ENCODE measurements at regions not wholly inside any gene's neighbourhood (a gene's known extent, or its start where the extent isn't known, plus 50 kb on each side); places are given as distances from the start of the nearest gene placed in this dataset.

DNA sequence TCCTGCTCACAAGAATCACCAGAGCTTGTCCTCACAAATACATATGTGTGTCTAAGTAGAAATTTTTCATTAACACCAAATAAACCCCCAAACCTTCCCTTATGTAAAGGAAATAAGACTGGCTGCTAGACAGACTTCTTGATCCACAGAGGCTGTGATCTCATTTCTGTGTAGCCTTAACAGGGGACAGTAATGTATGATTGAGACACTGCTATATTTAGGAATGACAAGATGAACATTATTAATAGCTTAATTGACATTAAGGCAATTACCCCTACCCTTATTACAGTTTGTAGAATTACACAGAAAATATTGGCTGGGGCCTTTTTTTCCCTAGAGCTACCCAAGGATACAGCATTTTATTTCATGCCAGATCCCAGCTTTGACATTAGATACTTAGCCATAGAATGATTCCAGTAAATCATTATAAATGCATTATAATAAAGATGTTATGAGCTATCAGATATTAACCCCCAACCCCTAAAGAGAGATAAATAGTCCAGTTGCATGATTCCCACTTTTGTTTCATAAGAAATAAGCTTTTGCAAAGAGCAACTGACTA lies 392.1 kb upstream of the HNRNPA3 start:
- Histone ChIP-seq H3K27me3 (ENCODE audit: control insufficient read depth in 1 of 2, insufficient read depth in 2 of 2, low read length in 2 of 2) (no peaks in the 10 kb centered on the region), H3K36me3 (ENCODE audit: control insufficient read depth in 2 of 2, insufficient read depth in 2 of 2, low read length in 1 of 2) (no peaks in the 10 kb centered on the region)

DNA sequence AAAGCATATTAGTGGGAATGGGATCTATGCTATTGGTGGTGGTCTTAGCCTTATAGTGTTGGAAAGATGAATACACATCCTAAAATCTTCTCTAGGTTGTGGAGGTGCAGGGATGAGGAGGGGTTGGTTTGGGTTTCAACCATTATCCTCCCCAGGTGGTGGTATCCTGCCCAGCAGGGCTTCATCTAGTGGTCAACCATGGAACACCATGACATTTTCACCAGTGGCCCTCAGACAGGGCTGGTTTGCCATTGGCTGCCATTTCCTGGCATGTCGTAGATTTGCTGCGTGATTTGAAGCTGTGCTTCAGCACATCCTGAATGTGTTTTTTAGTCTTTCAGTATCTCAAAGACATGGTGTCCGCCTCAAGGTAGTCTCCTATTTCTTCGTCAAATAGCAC lies 391.2 kb upstream of the HNRNPA3 start:
- Histone ChIP-seq H3K9me3 (ENCODE audit: control insufficient read depth in 2 of 2, insufficient read depth in 1 of 2, low read depth in 1 of 2, low read length in 1 of 2) (no peaks in the 10 kb centered on the region), H3K4me1 (ENCODE audit: control insufficient read depth in 2 of 2, insufficient read depth in 2 of 2, low read length in 1 of 2) (no peaks in the 10 kb centered on the region), H3K27me3 (ENCODE audit: control insufficient read depth in 1 of 2, insufficient read depth in 2 of 2, low read length in 2 of 2) (no peaks in the 10 kb centered on the region), H3K27ac (ENCODE audit: low read depth in 2 of 2, low read length in 1 of 2) (no peak overlapping the region), H3K4me3 (ENCODE audit: low read depth in 1 of 2, low read length in 2 of 2) (no peak overlapping the region), H3K36me3 (ENCODE audit: control insufficient read depth in 2 of 2, insufficient read depth in 2 of 2, low read length in 1 of 2) (no peaks in the 10 kb centered on the region)
- WGBS, 2 donors: 95 to 96% methylated on average over 4 of the region's 4 CpGs

More for the DNA sequence above, 392.1 kb upstream of the HNRNPA3 start:
- no peaks in the 10 kb centered on the region for H3K9me3 ChIP-seq (ENCODE audit: control insufficient read depth in 2 of 2, insufficient read depth in 1 of 2, low read depth in 1 of 2, low read length in 1 of 2)
- no peaks in the 10 kb centered on the region for H3K4me1 ChIP-seq (ENCODE audit: control insufficient read depth in 2 of 2, insufficient read depth in 2 of 2, low read length in 1 of 2)
- H3K4me3 ChIP-seq (ENCODE audit: low read depth in 1 of 2, low read length in 2 of 2): no peak overlapping the region
- H3K27ac ChIP-seq (ENCODE audit: low read depth in 2 of 2, low read length in 1 of 2): no peak overlapping the region

DNA sequence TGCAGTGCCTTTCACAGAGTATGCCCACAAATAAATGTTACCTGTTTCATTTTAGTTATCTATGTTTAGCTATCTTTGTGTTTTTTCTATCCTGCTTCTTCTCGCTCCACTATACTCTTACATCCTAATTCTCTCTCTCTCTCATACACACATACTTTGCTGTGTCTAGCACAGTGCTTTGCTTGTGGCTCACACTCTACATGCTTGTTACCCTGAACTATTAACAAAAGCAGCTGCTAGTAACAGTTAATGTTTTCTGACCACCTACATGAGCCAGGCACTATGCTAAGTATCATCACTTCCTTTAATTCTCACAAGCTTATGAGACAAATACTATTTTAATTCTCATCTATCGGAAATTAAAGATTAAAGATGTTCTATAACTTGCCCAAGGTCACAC lies 390.5 kb upstream of the HNRNPA3 start:
- H3K9me3 ChIP-seq (ENCODE audit: control insufficient read depth in 2 of 2, insufficient read depth in 1 of 2, low read depth in 1 of 2, low read length in 1 of 2): no peaks in the 10 kb centered on the region
- no peaks in the 10 kb centered on the region for H3K4me1 ChIP-seq (ENCODE audit: control insufficient read depth in 2 of 2, insufficient read depth in 2 of 2, low read length in 1 of 2)
- H3K27ac ChIP-seq (ENCODE audit: low read depth in 2 of 2, low read length in 1 of 2): no peak overlapping the region
- WGBS, 2 donors: 89 to 95% methylated on average over 2 of the region's 2 CpGs
- no peaks in the 10 kb centered on the region for H3K27me3 ChIP-seq (ENCODE audit: control insufficient read depth in 1 of 2, insufficient read depth in 2 of 2, low read length in 2 of 2)
- no peaks in the 10 kb centered on the region for H3K36me3 ChIP-seq (ENCODE audit: control insufficient read depth in 2 of 2, insufficient read depth in 2 of 2, low read length in 1 of 2)
- H3K4me3 ChIP-seq (ENCODE audit: low read depth in 1 of 2, low read length in 2 of 2): no peak overlapping the region

DNA sequence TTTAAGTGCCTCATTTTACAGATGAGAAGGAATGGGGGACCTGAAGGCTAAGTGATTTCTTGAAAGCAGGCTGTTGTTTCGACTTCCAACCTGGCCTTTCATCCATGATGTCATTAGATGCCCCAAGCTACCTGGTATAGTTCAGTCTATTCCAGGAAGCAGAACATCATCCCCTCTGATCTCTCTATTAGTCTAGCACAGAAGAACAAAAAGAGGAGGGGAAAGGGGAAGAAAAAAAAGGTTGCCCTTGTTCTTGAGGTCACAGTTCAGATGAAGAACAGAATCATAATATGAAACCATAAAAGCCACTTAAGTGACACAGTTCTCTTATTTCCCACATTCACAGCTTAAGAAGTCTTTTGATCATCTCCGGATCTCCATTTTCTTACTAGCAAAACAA lies 386.2 kb upstream of the HNRNPA3 start:
- Histone ChIP-seq H3K27ac (ENCODE audit: low read depth in 2 of 2, low read length in 1 of 2) (no peak overlapping the region), H3K4me1 (ENCODE audit: control insufficient read depth in 2 of 2, insufficient read depth in 2 of 2, low read length in 1 of 2) (no peaks in the 10 kb centered on the region), H3K27me3 (ENCODE audit: control insufficient read depth in 1 of 2, insufficient read depth in 2 of 2, low read length in 2 of 2) (no peaks in the 10 kb centered on the region), H3K4me3 (ENCODE audit: low read depth in 1 of 2, low read length in 2 of 2) (no peak overlapping the region), H3K36me3 (ENCODE audit: control insufficient read depth in 2 of 2, insufficient read depth in 2 of 2, low read length in 1 of 2) (no peaks in the 10 kb centered on the region), H3K9me3 (ENCODE audit: control insufficient read depth in 2 of 2, insufficient read depth in 1 of 2, low read depth in 1 of 2, low read length in 1 of 2) (no peaks in the 10 kb centered on the region)
- 76 to 85% methylated on average over 2 of the region's 2 CpGs for WGBS, 2 donors

DNA sequence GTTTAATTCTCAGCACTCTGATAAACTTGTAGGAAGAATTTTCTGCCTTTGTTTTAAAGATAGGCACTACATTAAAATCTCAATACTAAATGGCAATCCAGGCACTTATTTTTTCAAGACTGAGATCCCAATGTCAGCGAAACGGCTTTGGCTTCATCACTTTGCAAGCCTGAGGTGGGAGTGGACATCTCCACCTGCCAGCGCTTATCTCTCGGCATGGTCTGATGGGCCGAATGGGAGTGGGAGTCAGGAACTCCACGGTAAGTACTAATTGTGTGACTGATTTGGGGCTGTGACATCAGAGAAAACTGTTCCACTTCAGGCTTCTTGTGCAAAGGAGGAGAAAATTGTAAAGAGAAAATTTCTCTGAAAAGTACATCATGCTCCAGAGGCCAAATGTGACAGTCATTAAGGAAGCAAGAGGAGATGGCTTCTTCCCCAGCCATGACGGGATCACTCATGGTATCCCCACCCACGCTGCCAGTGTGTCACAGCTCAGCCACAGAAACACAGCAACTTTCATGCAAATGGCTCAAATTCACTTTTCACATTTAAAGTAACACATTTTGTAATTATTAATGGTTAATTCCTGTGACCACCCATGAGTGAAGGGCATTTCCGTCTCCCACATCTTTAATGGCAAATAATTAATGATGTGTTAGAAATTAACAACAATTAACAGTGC lies 385.5 kb upstream of the HNRNPA3 start:
- Histone ChIP-seq H3K27ac (ENCODE audit: low read depth in 2 of 2, low read length in 1 of 2) (no peak overlapping the region), H3K4me3 (ENCODE audit: low read depth in 1 of 2, low read length in 2 of 2) (no peak overlapping the region), H3K4me1 (ENCODE audit: control insufficient read depth in 2 of 2, insufficient read depth in 2 of 2, low read length in 1 of 2) (no peaks in the 10 kb centered on the region), H3K9me3 (ENCODE audit: control insufficient read depth in 2 of 2, insufficient read depth in 1 of 2, low read depth in 1 of 2, low read length in 1 of 2) (no peaks in the 10 kb centered on the region), H3K36me3 (ENCODE audit: control insufficient read depth in 2 of 2, insufficient read depth in 2 of 2, low read length in 1 of 2) (no peaks in the 10 kb centered on the region), H3K27me3 (ENCODE audit: control insufficient read depth in 1 of 2, insufficient read depth in 2 of 2, low read length in 2 of 2) (peaks cover 0 to 2% of the 10 kb centered on the region in 2 donors)
- WGBS, 2 donors: 83 to 87% methylated on average over 9 of the region's 9 CpGs

DNA sequence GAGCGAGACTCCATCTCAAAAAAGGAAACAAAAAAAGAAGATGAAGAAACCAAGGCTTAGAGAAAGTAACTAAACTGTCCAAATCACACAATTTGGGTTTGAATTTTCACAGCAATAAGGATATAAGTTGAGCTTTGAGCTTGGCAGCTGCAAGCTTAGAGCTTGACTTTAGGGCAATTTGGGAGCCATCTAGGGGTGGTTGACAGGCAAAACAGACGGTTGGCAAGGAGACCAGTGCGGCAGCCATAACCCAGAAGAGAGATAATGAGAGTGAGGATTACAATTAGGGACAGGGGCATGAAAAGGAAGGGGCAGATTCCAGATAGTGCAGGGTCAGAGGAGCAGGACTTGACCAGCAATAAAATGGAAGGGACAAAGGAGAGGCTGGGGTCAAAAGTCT lies 382.2 kb upstream of the HNRNPA3 start:
- WGBS, 2 donors: 46 to 49% methylated on average over 3 of the region's 3 CpGs
- Histone ChIP-seq H3K27me3 (ENCODE audit: control insufficient read depth in 1 of 2, insufficient read depth in 2 of 2, low read length in 2 of 2) (peaks cover 0 to 3% of the 10 kb centered on the region in 2 donors), H3K4me3 (ENCODE audit: low read depth in 1 of 2, low read length in 2 of 2) (no peak overlapping the region), H3K9me3 (ENCODE audit: control insufficient read depth in 2 of 2, insufficient read depth in 1 of 2, low read depth in 1 of 2, low read length in 1 of 2) (no peaks in the 10 kb centered on the region), H3K36me3 (ENCODE audit: control insufficient read depth in 2 of 2, insufficient read depth in 2 of 2, low read length in 1 of 2) (no peaks in the 10 kb centered on the region), H3K4me1 (ENCODE audit: control insufficient read depth in 2 of 2, insufficient read depth in 2 of 2, low read length in 1 of 2) (no peaks in the 10 kb centered on the region), H3K27ac (ENCODE audit: low read depth in 2 of 2, low read length in 1 of 2) (no peak overlapping the region)

DNA sequence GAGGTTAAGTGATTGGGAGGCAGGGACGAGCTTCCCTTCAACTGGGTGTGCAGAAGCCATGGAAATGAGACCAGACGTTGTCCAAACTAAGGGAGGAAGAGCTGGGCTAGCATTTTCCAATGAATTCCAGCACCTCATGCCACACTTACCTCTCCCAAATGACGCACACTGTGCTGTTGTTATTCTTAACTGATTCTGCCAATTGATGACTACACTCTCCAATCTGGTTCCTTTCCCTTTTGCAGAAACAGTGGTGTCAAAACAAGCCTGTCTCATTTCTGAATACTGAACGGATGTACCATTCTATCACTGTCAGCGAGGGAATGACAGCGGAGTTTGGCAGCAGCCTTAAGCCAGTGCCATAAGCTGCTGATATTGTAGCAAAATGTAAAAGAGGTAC lies 380.5 kb upstream of the HNRNPA3 start:
- Histone ChIP-seq H3K27ac (ENCODE audit: low read depth in 2 of 2, low read length in 1 of 2) (no peak overlapping the region), H3K4me1 (ENCODE audit: control insufficient read depth in 2 of 2, insufficient read depth in 2 of 2, low read length in 1 of 2) (no peaks in the 10 kb centered on the region), H3K27me3 (ENCODE audit: control insufficient read depth in 1 of 2, insufficient read depth in 2 of 2, low read length in 2 of 2) (peaks cover 0 to 3% of the 10 kb centered on the region in 2 donors), H3K9me3 (ENCODE audit: control insufficient read depth in 2 of 2, insufficient read depth in 1 of 2, low read depth in 1 of 2, low read length in 1 of 2) (no peaks in the 10 kb centered on the region), H3K36me3 (ENCODE audit: control insufficient read depth in 2 of 2, insufficient read depth in 2 of 2, low read length in 1 of 2) (no peaks in the 10 kb centered on the region), H3K4me3 (ENCODE audit: low read depth in 1 of 2, low read length in 2 of 2) (no peak overlapping the region)
- 77 to 84% methylated on average over 6 of the region's 6 CpGs for WGBS, 2 donors

DNA sequence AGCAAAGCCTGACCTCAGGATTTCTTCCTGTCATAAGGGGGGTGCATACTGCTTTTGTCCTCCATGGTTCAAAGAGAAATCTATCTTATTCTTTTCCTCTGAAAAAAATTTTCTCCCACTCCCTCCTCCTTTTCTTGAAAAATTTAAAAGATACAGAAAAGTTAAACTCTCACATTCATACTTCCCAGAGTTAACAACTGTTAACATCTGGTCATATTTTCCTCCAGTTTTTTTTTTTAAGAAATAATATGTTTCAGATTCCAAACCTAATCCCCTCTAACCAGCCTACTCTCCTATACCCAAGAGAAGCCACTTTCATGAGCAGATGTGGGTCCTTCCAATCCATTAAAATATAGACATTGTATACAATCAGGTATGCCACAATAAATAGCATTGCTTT lies 378.9 kb upstream of the HNRNPA3 start:
- H3K27ac ChIP-seq (ENCODE audit: low read depth in 2 of 2, low read length in 1 of 2): no peak overlapping the region
- H3K4me3 ChIP-seq (ENCODE audit: low read depth in 1 of 2, low read length in 2 of 2): no peak overlapping the region
- H3K4me1 ChIP-seq (ENCODE audit: control insufficient read depth in 2 of 2, insufficient read depth in 2 of 2, low read length in 1 of 2): no peaks in the 10 kb centered on the region
- peaks cover 0 to 3% of the 10 kb centered on the region in 2 donors for H3K27me3 ChIP-seq (ENCODE audit: control insufficient read depth in 1 of 2, insufficient read depth in 2 of 2, low read length in 2 of 2)
- H3K36me3 ChIP-seq (ENCODE audit: control insufficient read depth in 2 of 2, insufficient read depth in 2 of 2, low read length in 1 of 2): no peaks in the 10 kb centered on the region
- no peaks in the 10 kb centered on the region for H3K9me3 ChIP-seq (ENCODE audit: control insufficient read depth in 2 of 2, insufficient read depth in 1 of 2, low read depth in 1 of 2, low read length in 1 of 2)

DNA sequence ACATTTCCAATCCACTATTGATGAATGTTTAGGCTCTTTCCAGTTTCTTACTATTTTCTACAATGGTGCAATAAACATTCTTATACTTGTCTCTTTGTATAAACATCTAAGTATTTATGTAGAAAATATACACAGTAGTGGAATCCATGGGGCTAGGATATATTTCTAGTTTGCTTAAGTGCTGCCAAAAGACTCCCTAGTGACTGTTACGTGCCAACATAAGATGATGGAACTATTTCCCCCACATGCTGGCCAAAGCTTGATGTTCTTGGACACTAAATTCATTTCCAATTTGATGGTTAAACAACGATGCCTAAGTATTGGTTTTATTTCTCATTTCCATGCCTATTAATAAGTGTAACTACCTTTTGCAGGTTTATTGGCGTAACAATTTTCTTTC lies 378.4 kb upstream of the HNRNPA3 start:
- Histone ChIP-seq H3K27ac (ENCODE audit: low read depth in 2 of 2, low read length in 1 of 2) (no peak overlapping the region), H3K4me1 (ENCODE audit: control insufficient read depth in 2 of 2, insufficient read depth in 2 of 2, low read length in 1 of 2) (no peaks in the 10 kb centered on the region), H3K36me3 (ENCODE audit: control insufficient read depth in 2 of 2, insufficient read depth in 2 of 2, low read length in 1 of 2) (no peaks in the 10 kb centered on the region), H3K9me3 (ENCODE audit: control insufficient read depth in 2 of 2, insufficient read depth in 1 of 2, low read depth in 1 of 2, low read length in 1 of 2) (no peaks in the 10 kb centered on the region), H3K27me3 (ENCODE audit: control insufficient read depth in 1 of 2, insufficient read depth in 2 of 2, low read length in 2 of 2) (peaks cover 0 to 3% of the 10 kb centered on the region in 2 donors), H3K4me3 (ENCODE audit: low read depth in 1 of 2, low read length in 2 of 2) (no peak overlapping the region)
- 75 to 79% methylated on average over 3 of the region's 3 CpGs for WGBS, 2 donors

DNA sequence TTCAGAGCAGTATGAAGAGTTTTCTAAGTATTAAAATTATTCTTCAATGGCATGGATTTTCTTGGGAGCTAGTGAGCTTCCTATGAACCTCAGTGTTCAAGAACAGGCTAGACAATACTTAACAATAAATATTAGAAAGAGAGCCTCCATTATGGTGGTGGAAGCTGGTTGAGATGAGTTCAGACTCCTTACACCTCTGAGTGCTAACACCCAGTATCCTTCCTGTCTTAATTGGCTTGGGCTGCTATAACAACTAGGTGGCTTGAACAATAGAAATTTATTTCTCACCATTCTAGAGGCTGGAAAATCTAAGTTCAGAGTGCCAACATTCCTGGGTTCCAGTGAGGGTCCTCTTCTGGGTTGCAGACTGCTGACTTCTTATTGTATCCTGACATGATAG lies 369.4 kb upstream of the HNRNPA3 start:
- H3K36me3 ChIP-seq (ENCODE audit: control insufficient read depth in 2 of 2, insufficient read depth in 2 of 2, low read length in 1 of 2): no peaks in the 10 kb centered on the region
- H3K4me3 ChIP-seq (ENCODE audit: low read depth in 1 of 2, low read length in 2 of 2): no peak overlapping the region
- H3K9me3 ChIP-seq (ENCODE audit: control insufficient read depth in 2 of 2, insufficient read depth in 1 of 2, low read depth in 1 of 2, low read length in 1 of 2): no peaks in the 10 kb centered on the region
- no peaks in the 10 kb centered on the region for H3K27me3 ChIP-seq (ENCODE audit: control insufficient read depth in 1 of 2, insufficient read depth in 2 of 2, low read length in 2 of 2)
- no peak overlapping the region for H3K27ac ChIP-seq (ENCODE audit: low read depth in 2 of 2, low read length in 1 of 2)
- no peaks in the 10 kb centered on the region for H3K4me1 ChIP-seq (ENCODE audit: control insufficient read depth in 2 of 2, insufficient read depth in 2 of 2, low read length in 1 of 2)
